ENCODE measurements at regions not wholly inside any gene's neighbourhood (a gene's known extent, or its start where the extent isn't known, plus 50 kb on each side); places are given as distances from the start of the nearest gene placed in this dataset.

- TF ChIP-seq SP1 (IDR thresholded peaks at IDR 0.05) (no peak), SP1 (CRISPR knock-in tag; IDR thresholded peaks at IDR 0.05) (no peak), SYNCRIP (IDR thresholded peaks at IDR 0.05; ENCODE audit: insufficient read depth, low read depth, low read length) (no peak), SMC3 (IDR thresholded peaks at IDR 0.05; ENCODE audit: low read length) (no peak), MAX (IDR thresholded peaks at IDR 0.05) (no peak), CTCF (CRISPR knock-in tag; IDR thresholded peaks at IDR 0.05) (no peak), POLR2A (IDR thresholded peaks at IDR 0.05; ENCODE audit: insufficient read depth in 1 of 2, low read depth in 2 of 2, low read length in 2 of 2) (no peak), EZH2 (conservative IDR thresholded peaks at IDR 0.05; ENCODE audit: low read depth, low read length) (no peak), ZNF639 (CRISPR knock-in tag; conservative IDR thresholded peaks at IDR 0.05) (no peak), BCLAF1 (IDR thresholded peaks at IDR 0.05) (no peak), ESRRA (CRISPR knock-in tag; IDR thresholded peaks at IDR 0.05; ENCODE audit: low read depth) (no peak), TAF15 (IDR thresholded peaks at IDR 0.05; ENCODE audit: low read depth, low read length, poor library complexity, severe bottlenecking) (no peak), ZNF446 (CRISPR knock-in tag; IDR thresholded peaks at IDR 0.05) (no peak), ZBTB21 (CRISPR knock-in tag; IDR thresholded peaks at IDR 0.05) (no peak), ZNF317 (CRISPR knock-in tag; IDR thresholded peaks at IDR 0.05) (no peak)
Measured at GRCh38 chr15:87538327-87538834, 718.2 kb downstream of the NTRK3 start.

Data from HepG2 (cell line).